AG10803 (cell line): ENCODE measurements at regions not wholly inside any gene's neighbourhood (a gene's known extent, or its start where the extent isn't known, plus 50 kb on each side); places are given as distances from the start of the nearest gene placed in this dataset.

Experiments used
- DNase-seq: peaks from one replicate; pipeline ENCODE4 v3.0.0; 2010; ENCODE audit warnings: low read depth
- H3K4me3 ChIP-seq: 2 replicates; pipeline ENCODE4 v1.5.1; 2011; ENCODE audit warnings: mild to moderate bottlenecking, low read length, control low read depth
- CTCF ChIP-seq: conservative IDR thresholded peaks from 2 replicates; pipeline ENCODE4 v1.5.1; 2011; ENCODE audit warnings: mild to moderate bottlenecking, low read length, control low read depth, inconsistent platforms

GRCh38 chr6:141594874-141595273 is 537.9 kb upstream of the GJE1 start:
- no peak; the same call in 1 of the 2 replicates for TF ChIP-seq CTCF
- no peak overlapping the region for H3K4me3 ChIP-seq
- DNase-seq, result no peak

GRCh38 chr6:141593311-141593710 is 539.4 kb upstream of the GJE1 start:
- DNase-seq, result no peak
- H3K4me3 ChIP-seq, result no peak overlapping the region
- no peak for TF ChIP-seq CTCF

GRCh38 chr6:141587482-141588266 is 545.1 kb upstream of the GJE1 start:
- no peak for TF ChIP-seq CTCF
- DNase-seq, result peak; percentile 92
- no peak overlapping the region for H3K4me3 ChIP-seq

- no peak for TF ChIP-seq CTCF
- no peak overlapping the region for H3K4me3 ChIP-seq
- DNase-seq, result peak; percentile 78
Measured at GRCh38 chr6:141580988-141581552, 551.7 kb upstream of the GJE1 start.

GRCh38 chr6:141580131-141580530 is 552.6 kb upstream of the GJE1 start:
- no peak for TF ChIP-seq CTCF
- DNase-seq, result no peak
- H3K4me3 ChIP-seq, result no peak overlapping the region

GRCh38 chr6:141576751-141577150 is 556.0 kb upstream of the GJE1 start:
- TF ChIP-seq CTCF, result no peak
- no peak overlapping the region for H3K4me3 ChIP-seq
- DNase-seq, result no peak
